WERI-Rb-1 (cell line): ENCODE measurements at regions not wholly inside any gene's neighbourhood (a gene's known extent, or its start where the extent isn't known, plus 50 kb on each side); places are given as distances from the start of the nearest gene placed in this dataset.

ENCODE experiments used
- DNase-seq: peaks from one replicate; pipeline ENCODE4 v3.0.0-alpha.2; 2020
- H3K27ac ChIP-seq: fragments of 250-450 bp; sonication (Bioruptor Pico); 2 replicates; pipeline ENCODE4 v1.5.1; 2020; ENCODE audit warnings: mild to moderate bottlenecking, moderate library complexity
- H3K27me3 ChIP-seq: fragments of 250-450 bp; sonication (Bioruptor Pico); 2 replicates; pipeline ENCODE4 v1.5.1; 2021; ENCODE audit warnings: mild to moderate bottlenecking, low read depth, moderate library complexity; ENCODE audit not compliant: insufficient read depth, severe bottlenecking
- H3K36me3 ChIP-seq: fragments of 250-450 bp; sonication (Bioruptor Pico); 2 replicates; pipeline ENCODE4 v1.5.1; 2020; ENCODE audit warnings: mild to moderate bottlenecking, moderate library complexity
- H3K4me3 ChIP-seq: 2 replicates; pipeline ENCODE4 v1.5.1; 2011; ENCODE audit warnings: low read depth, mild to moderate bottlenecking, control low read depth, low read length
- H3K9me3 ChIP-seq: fragments of 250-450 bp; sonication (Bioruptor Pico); 2 replicates; pipeline ENCODE4 v1.5.1; 2021; ENCODE audit warnings: mild to moderate bottlenecking, moderate library complexity; ENCODE audit not compliant: severe bottlenecking
- TF ChIP-seq, protein P1 (sequence below): IDR thresholded peaks from 2 replicates; pipeline ENCODE4 v1.5.1; 2011; ENCODE audit warnings: low read depth, mild to moderate bottlenecking, control low read depth, inconsistent platforms, low read length

GRCh38 chr18:40523287-40523686, 1431.7 kb upstream of the PIK3C3 start:
- TF ChIP-seq, protein P1, sequence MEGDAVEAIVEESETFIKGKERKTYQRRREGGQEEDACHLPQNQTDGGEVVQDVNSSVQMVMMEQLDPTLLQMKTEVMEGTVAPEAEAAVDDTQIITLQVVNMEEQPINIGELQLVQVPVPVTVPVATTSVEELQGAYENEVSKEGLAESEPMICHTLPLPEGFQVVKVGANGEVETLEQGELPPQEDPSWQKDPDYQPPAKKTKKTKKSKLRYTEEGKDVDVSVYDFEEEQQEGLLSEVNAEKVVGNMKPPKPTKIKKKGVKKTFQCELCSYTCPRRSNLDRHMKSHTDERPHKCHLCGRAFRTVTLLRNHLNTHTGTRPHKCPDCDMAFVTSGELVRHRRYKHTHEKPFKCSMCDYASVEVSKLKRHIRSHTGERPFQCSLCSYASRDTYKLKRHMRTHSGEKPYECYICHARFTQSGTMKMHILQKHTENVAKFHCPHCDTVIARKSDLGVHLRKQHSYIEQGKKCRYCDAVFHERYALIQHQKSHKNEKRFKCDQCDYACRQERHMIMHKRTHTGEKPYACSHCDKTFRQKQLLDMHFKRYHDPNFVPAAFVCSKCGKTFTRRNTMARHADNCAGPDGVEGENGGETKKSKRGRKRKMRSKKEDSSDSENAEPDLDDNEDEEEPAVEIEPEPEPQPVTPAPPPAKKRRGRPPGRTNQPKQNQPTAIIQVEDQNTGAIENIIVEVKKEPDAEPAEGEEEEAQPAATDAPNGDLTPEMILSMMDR, result no peak
- Histone ChIP-seq H3K27me3 (no peaks in the 10 kb centered on the region), H3K27ac (no peak overlapping the region), H3K9me3 (no peaks in the 10 kb centered on the region), H3K36me3 (no peaks in the 10 kb centered on the region), H3K4me3 (no peak overlapping the region)
- no peak for DNase-seq

- no peaks in the 10 kb centered on the region for H3K36me3 ChIP-seq
- no peaks in the 10 kb centered on the region for H3K9me3 ChIP-seq
- H3K27ac ChIP-seq, result no peak overlapping the region
- DNase-seq, result no peak
- H3K4me3 ChIP-seq, result no peak overlapping the region
- no peaks in the 10 kb centered on the region for H3K27me3 ChIP-seq
- TF ChIP-seq, protein P1, result no peak
These were observed 1454.0 kb upstream of the PIK3C3 start for GRCh38 chr18:40501026-40501425.

GRCh38 chr18:40494603-40495002, 1460.4 kb upstream of the PIK3C3 start:
- Histone ChIP-seq H3K36me3 (no peaks in the 10 kb centered on the region), H3K9me3 (no peaks in the 10 kb centered on the region), H3K27me3 (no peaks in the 10 kb centered on the region), H3K4me3 (no peak overlapping the region), H3K27ac (no peak overlapping the region)
- TF ChIP-seq, protein P1, result no peak
- no peak for DNase-seq

DNA sequence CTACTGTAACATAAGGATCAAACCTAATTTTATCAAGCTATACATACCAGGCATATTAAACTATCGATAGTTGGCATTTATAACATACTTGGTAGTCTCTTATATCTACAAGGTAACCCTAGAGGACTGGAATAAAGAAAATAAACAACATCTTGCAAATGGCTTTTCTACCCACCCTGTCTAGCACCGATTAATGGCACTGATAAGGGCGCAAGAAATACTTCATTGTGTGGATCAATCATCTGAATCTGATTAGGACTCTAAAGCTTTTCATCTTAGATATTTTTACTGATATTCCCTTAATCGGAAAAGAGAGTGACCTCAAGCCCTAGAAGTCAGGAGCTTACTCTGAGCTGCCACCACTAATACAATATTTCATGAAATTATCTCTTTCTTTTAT, 1461.7 kb upstream of the PIK3C3 start:
- TF ChIP-seq, protein P1, result no peak
- no peak overlapping the region for H3K4me3 ChIP-seq
- H3K27me3 ChIP-seq, result no peaks in the 10 kb centered on the region
- H3K36me3 ChIP-seq, result no peaks in the 10 kb centered on the region
- no peak overlapping the region for H3K27ac ChIP-seq
- no peaks in the 10 kb centered on the region for H3K9me3 ChIP-seq
- no peak for DNase-seq

DNA sequence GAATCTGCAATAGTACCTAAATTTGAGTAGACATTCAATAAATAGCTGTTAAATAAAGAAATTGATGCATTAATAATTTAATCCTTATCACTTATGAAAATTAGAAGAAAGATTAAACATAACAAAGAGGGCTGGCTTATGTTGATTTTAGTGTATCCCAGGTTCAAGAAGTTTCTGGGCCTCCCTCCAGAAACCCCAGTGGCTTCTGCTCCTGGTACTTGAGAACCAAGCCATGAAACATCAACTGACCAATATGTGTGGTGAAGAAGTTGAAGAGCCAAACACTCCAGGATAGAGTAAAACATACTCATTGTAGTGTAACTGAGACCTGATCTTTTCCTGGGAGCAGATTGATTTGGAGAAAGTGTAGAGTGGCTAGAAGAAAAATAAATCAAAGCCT, 1465.7 kb upstream of the PIK3C3 start:
- Histone ChIP-seq H3K36me3 (no peaks in the 10 kb centered on the region), H3K27me3 (no peaks in the 10 kb centered on the region), H3K27ac (no peak overlapping the region), H3K4me3 (no peak overlapping the region), H3K9me3 (no peaks in the 10 kb centered on the region)
- TF ChIP-seq, protein P1, result no peak
- DNase-seq, result no peak

GRCh38 chr18:40485318-40485717, 1469.7 kb upstream of the PIK3C3 start:
- Histone ChIP-seq H3K36me3 (no peaks in the 10 kb centered on the region), H3K4me3 (no peak overlapping the region), H3K27me3 (no peaks in the 10 kb centered on the region), H3K27ac (no peak overlapping the region), H3K9me3 (no peaks in the 10 kb centered on the region)
- no peak for DNase-seq
- TF ChIP-seq, protein P1, result no peak
